ENCODE measurements at regions not wholly inside any gene's neighbourhood (a gene's known extent, or its start where the extent isn't known, plus 50 kb on each side); places are given as distances from the start of the nearest gene placed in this dataset.

DNA sequence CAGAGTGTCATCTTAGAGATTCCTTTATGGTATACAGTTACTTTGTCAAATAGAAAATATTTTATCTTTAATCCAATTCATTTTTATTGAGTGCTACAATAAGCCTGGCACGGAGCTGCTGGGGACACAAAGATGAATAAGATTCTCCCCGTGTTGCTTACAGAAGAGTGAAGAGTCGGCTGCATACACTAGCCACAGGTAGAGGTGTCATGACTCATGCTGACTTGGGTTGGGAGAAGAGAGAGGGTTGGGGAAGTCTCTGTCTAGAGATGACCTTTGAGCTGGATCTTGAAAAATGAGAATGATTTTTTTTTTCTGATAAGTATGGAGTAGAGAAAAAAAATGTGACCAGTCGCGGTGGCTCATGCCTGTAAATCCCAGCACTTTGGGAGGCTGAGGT, 289.9 kb upstream of the CELF2 start:
- intact Hi-C loops (cut with micrococcal nuclease) = no loop called here
- dilution Hi-C loops (cut with MboI; ENCODE audit: extremely low pct_ligation_motif_present, low sequenced_read_pairs) = no loop called here
- no peaks in the 10 kb centered on the region for H4K20me1 ChIP-seq (replicated peaks; ENCODE audit: control insufficient read depth, extremely low read depth, insufficient read depth, low read length)
- no peaks in the 10 kb centered on the region for H3K36me3 ChIP-seq (ENCODE audit: control insufficient read depth in 2 of 2, extremely low read depth in 1 of 2, insufficient read depth in 2 of 2, low read length in 2 of 2)
- BruUV-seq (replicated peaks) = no TSS peak
- H3K27me3 ChIP-seq (ENCODE audit: control insufficient read depth in 2 of 2, insufficient read depth in 2 of 2, low read length in 2 of 2) = no peaks in the 10 kb centered on the region
- DNase-seq (ENCODE audit: low read depth, low spot score) (no peak), FAIRE-seq (no peak)
- POLR2A ChIA-PET = no interaction called here
- no peak overlapping the region for H3K4me2 ChIP-seq (ENCODE audit: insufficient read depth, low read length)
- TF ChIP-seq POLR2AphosphoS5 (IDR thresholded peaks at IDR 0.05; ENCODE audit: insufficient read depth, low read depth, low read length) = no peak
- TF ChIP-seq, protein P1, sequence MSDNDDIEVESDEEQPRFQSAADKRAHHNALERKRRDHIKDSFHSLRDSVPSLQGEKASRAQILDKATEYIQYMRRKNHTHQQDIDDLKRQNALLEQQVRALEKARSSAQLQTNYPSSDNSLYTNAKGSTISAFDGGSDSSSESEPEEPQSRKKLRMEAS (IDR thresholded peaks at IDR 0.05; ENCODE audit: insufficient read depth, insufficient read length) = no peak
- no peak for TF ChIP-seq POLR2A (IDR thresholded peaks at IDR 0.05; ENCODE audit: low read depth, low read length)
- no peak for TF ChIP-seq FOS (IDR thresholded peaks at IDR 0.05; ENCODE audit: borderline replicate concordance, insufficient read depth, low read length)
- TF ChIP-seq JUN (IDR thresholded peaks at IDR 0.05; ENCODE audit: borderline replicate concordance, insufficient read depth, insufficient read length, low read depth) = no peak
- TF ChIP-seq GATA2 (IDR thresholded peaks at IDR 0.05; ENCODE audit: insufficient read depth, insufficient read length, low read depth, low read length) = no peak
- no peak for TF ChIP-seq MYC (IDR thresholded peaks at IDR 0.05; ENCODE audit: low read depth, low read length)
- TF ChIP-seq, protein P2, sequence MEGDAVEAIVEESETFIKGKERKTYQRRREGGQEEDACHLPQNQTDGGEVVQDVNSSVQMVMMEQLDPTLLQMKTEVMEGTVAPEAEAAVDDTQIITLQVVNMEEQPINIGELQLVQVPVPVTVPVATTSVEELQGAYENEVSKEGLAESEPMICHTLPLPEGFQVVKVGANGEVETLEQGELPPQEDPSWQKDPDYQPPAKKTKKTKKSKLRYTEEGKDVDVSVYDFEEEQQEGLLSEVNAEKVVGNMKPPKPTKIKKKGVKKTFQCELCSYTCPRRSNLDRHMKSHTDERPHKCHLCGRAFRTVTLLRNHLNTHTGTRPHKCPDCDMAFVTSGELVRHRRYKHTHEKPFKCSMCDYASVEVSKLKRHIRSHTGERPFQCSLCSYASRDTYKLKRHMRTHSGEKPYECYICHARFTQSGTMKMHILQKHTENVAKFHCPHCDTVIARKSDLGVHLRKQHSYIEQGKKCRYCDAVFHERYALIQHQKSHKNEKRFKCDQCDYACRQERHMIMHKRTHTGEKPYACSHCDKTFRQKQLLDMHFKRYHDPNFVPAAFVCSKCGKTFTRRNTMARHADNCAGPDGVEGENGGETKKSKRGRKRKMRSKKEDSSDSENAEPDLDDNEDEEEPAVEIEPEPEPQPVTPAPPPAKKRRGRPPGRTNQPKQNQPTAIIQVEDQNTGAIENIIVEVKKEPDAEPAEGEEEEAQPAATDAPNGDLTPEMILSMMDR (IDR thresholded peaks at IDR 0.05; ENCODE audit: extremely low read depth in 1 of 2, insufficient read depth in 1 of 2, low read depth in 1 of 2, low read length in 2 of 2) = no peak
- no peak for TF ChIP-seq EZH2 (IDR thresholded peaks at IDR 0.05; ENCODE audit: borderline replicate concordance, low read depth, low read length, severe bottlenecking)
- H3K27ac ChIP-seq (ENCODE audit: insufficient read depth, low read depth, low read length) = no peak overlapping the region
- no peak overlapping the region for H2AFZ ChIP-seq (ENCODE audit: low read depth, low read length)
- CTCF ChIA-PET = interaction anchor here (0.6 kb wide), 1 partner anchor 57 kb away, joined by 4 read pairs; no protein-coding TSS in a partner anchor
- H3K9ac ChIP-seq (replicated peaks; ENCODE audit: extremely low read depth, insufficient read depth, low read length) = no peak overlapping the region
- H3K79me2 ChIP-seq (ENCODE audit: control insufficient read depth, insufficient read depth, low read length) = no peaks in the 10 kb centered on the region
- H3K9me3 ChIP-seq (replicated peaks; ENCODE audit: control insufficient read depth, insufficient read depth, low read length) = no peaks in the 10 kb centered on the region
- H3K4me1 ChIP-seq (ENCODE audit: control insufficient read depth, extremely low read depth, insufficient read depth, low read length) = no peaks in the 10 kb centered on the region
- H3K9me1 ChIP-seq (replicated peaks; ENCODE audit: control insufficient read depth, extremely low read depth, insufficient read depth, low read length) = no peaks in the 10 kb centered on the region
- H3K4me3 ChIP-seq (replicated peaks in 1 of 3; ENCODE audit: insufficient read depth in 1 of 3, low read depth in 1 of 3, low read length in 3 of 3) = no peak overlapping the region

Data from endothelial cell of umbilical vein (primary cell).